GM18951 (cell line): ENCODE measurements at regions not wholly inside any gene's neighbourhood (a gene's known extent, or its start where the extent isn't known, plus 50 kb on each side); places are given as distances from the start of the nearest gene placed in this dataset.

Experiments
- POLR2A ChIP-seq: IDR thresholded peaks from 4 replicates; pipeline ENCODE4 v1.6.1; 2011; ENCODE audit warnings: mild to moderate bottlenecking; ENCODE audit not compliant: insufficient read length, insufficient read depth; ENCODE audit errors: extremely low read depth
- in situ Hi-C: fragments of 300-500 bp; cut with MboI; formaldehyde crosslinking; loops from one replicate; pipeline ENCODE4 v1.12.0; 2022; ENCODE audit warnings: low sequenced_read_pairs, mixed read lengths, inconsistent platforms; ENCODE audit not compliant: unreplicated experiment

DNA sequence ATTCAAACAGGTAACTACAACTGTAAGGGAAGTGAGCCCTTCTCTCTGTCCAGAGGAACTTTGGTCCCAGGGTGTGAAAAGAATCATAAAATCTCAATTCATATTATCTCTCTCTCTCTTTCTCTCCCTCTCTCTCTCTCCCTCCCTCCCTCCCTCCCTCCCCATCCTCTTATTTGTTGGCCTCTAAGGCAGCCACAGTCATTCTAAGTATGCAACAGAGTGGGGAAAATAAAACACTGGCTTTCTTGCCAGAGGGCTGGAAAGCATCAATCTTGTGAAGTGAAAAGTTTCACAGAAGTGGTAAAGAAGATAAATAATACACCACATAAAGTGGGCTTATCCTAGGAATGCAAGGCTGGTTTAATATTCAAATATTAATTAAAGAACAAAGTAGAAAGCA, 95.6 kb upstream of the KCNH7 start:
- in situ Hi-C loops: no loop called here
- no peak for TF ChIP-seq POLR2A

- in situ Hi-C loops: no loop called here
- TF ChIP-seq POLR2A: no peak
Measured at GRCh38 chr2:162932416-162932815, 93.8 kb upstream of the KCNH7 start.

DNA sequence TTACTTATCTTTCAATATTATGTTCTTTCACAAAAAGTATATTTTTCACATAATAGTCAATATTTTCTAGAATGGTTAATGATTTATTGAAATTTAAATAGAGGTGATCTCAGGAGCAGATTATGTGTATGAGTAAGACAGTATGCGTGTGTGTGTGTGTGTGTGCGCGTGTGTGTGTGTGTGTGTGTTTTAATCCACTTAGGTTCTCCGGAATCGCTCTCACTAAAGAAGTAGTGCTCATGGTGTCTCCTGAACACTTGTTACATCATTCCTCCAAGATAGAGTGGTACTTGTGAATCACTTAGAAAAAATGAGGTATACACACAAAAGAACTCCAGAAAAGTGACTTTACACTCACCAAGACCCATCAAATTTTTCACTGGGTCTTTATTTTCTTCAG, 91.0 kb upstream of the KCNH7 start:
- TF ChIP-seq POLR2A: no peak
- in situ Hi-C loops: no loop called here

DNA sequence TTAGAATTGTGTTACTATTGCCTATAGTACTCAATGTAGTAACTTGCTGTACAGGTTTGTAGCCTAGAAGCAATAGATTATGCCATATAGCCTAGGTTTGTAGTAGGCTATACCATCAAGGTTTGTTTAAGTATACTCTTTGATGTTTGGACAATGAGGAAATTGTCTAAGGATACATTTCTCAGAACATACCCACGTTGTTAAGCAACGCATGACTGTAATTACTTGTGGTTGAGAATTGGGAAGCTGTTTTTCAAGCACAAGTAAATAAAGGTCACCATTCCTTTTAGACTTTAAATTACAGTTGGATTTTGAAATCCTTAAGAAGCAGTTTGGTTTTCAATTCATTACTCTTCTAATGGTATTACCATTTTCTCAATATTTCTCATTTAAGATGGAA, 89.8 kb upstream of the KCNH7 start:
- TF ChIP-seq POLR2A: no peak
- in situ Hi-C loops: no loop called here

- in situ Hi-C loops: no loop called here
- TF ChIP-seq POLR2A: no peak
Measured at GRCh38 chr2:162926907-162927306, 88.3 kb upstream of the KCNH7 start.

DNA sequence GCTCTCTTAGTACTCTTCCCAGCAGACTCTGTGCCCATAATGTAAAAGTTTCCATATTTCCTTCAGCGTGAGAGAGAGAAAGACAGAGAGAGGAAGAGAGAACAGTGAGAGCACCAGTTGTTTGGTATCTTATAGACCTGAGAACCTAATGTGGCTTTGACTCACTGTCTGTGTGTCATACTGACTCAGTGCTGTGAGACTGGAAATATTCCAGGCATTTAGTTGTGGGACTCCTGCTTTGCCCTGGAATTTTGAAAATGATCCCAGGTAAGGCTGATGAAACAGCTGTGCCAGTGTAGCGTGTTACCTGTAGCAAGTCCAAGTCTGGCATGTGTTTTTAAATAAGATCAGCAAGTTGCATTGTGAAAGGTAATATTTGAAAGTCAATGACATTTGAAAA, 87.9 kb upstream of the KCNH7 start:
- in situ Hi-C loops: no loop called here
- no peak for TF ChIP-seq POLR2A

DNA sequence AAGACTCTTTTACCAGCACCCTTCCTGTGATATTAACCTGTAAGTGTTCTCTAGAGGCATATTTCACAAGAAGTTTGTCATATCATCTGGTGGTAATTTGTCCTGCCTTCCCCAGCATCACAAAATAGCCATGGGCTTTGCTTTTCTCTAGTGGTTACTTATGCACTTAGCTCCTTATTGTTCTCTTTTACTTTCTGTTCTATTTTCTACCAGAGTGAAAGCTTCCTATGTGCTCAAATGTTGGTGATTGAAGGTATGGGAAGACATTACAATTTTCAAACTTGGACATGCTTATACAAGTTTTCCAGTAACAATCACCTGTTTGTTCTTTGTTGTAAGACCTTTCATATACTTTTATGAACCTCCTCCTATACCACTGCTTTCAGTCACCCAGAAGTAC, 87.0 kb upstream of the KCNH7 start:
- in situ Hi-C loops: no loop called here

DNA sequence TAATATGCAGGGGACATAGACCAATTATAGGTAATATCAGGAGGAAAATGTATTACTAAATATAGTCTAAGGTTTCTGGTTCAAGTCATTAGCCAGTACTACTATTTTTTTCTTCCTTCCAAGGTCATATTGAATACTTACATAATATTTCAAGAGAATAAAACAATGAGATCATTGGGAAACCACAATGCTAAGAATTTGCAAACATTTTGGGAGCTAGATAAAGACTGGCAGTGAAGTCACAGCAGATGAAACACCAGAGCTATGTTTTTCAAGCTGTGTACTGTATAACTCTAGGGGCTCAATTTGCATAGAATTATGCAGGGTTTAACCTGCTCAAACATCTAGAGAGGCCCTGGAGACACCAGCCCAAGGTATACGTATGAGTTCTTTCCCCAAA, 80.5 kb upstream of the KCNH7 start:
- TF ChIP-seq POLR2A: no peak
- in situ Hi-C loops: no loop called here

More for the DNA sequence above, 87.0 kb upstream of the KCNH7 start:
- no peak for TF ChIP-seq POLR2A

DNA sequence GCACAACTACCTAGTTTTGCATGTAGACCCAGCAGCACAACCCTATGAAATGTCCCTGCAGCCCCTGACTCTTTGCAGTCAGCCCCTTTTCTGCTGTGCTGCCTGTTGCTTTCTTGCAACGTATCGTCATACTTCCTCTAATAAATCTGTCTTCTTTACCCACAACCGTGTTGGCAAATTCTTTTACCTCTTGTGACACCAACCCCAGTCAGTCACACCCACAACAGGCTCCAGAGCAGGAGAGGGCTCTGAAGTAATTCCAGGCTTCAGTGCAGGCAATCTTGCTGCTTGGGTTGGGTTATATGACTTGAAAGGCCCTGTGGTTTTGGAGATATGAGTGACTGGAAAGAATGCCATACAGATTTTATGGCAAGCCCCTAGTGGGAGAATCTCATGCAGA, 79.1 kb upstream of the KCNH7 start:
- in situ Hi-C loops: no loop called here
- no peak for TF ChIP-seq POLR2A

DNA sequence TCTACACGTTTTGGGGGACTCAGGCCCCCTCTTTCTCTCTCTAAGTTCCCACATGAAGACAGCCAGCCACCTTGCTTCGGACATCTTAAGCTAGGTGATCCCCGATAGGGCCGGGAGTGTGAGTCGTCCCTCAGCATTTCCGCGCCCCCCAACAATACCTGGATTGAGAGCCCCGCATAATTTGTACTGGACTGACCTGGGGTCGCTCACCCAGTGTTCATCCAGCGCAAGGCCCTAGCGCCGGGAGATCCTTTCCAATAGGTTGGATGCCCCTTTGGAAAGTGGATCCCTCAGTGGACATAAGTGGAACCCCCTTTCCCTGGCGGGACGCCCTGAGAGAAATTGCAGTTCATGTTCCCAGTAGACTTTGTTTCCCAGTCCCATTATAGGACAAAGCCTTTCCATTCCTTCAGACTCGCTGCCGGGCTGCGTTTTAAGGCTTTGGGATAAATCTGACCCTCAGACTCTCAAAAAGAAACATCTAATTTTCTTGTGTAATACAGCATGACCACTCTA, 77.8 kb upstream of the KCNH7 start:
- in situ Hi-C loops: no loop called here
- TF ChIP-seq POLR2A: no peak

- in situ Hi-C loops: no loop called here
- TF ChIP-seq POLR2A: no peak
Measured at GRCh38 chr2:162915858-162916257, 77.3 kb upstream of the KCNH7 start.

- no peak for TF ChIP-seq POLR2A
- in situ Hi-C loops: no loop called here
Measured at GRCh38 chr2:162914161-162914560, 75.6 kb upstream of the KCNH7 start.

- in situ Hi-C loops: no loop called here
- TF ChIP-seq POLR2A: no peak
Measured at GRCh38 chr2:162912787-162913186, 74.2 kb upstream of the KCNH7 start.

DNA sequence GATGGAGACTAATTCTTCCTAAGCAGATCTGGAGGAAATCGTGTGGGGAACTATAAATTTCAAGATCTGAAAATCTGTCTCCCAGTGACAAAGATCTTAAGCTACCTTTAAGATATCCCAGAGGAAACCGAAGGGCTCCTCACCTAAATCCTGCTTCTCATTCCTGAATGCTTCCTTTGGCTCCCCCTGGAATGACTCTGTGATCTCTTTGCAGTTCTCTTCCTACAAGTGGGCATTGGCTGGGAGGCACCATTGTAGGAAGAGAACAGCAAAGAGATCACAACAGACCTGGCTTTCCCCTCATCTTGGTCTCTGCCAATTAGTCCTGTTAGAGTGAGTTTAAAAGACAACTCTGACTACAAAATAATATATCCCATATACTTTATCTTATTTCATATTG, 70.0 kb upstream of the KCNH7 start:
- TF ChIP-seq POLR2A: no peak
- in situ Hi-C loops: no loop called here

GRCh38 chr2:162890690-162891311, 52.2 kb upstream of the KCNH7 start:
- in situ Hi-C loops: loop anchor here (25.0 kb wide), 1 partner anchor 246 kb away; no protein-coding TSS in a partner anchor
- no peak for TF ChIP-seq POLR2A
